22Rv1 (cell line): ENCODE measurements at regions not wholly inside any gene's neighbourhood (a gene's known extent, or its start where the extent isn't known, plus 50 kb on each side); places are given as distances from the start of the nearest gene placed in this dataset.
"Not testable (repeated sequence)": the region's sequence is repeated elsewhere in the genome, so short reads cannot be mapped to it uniquely, and the experiment has no call there.

Experiments
- H3K27ac ChIP-seq: fragments of 450-650 bp; 2 replicates; pipeline ENCODE4 v1.5.1; 2017
- CTCF ChIP-seq: fragments of 450-650 bp; IDR thresholded peaks from 2 replicates; pipeline ENCODE4 v1.5.1; 2017; ENCODE audit warnings: mild to moderate bottlenecking
- ZFX ChIP-seq: fragments of 450-650 bp; IDR thresholded peaks from 2 replicates; pipeline ENCODE4 v1.6.1; 2017; ENCODE audit warnings: antibody characterized with exemption, borderline replicate concordance

- H3K27ac ChIP-seq = no peak overlapping the region
- no peak for TF ChIP-seq CTCF
- no peak for TF ChIP-seq ZFX
These were observed 357.0 kb upstream of the FANCL start for GRCh38 chr2:58598171-58598570.

- TF ChIP-seq CTCF (no peak), ZFX (no peak)
These were observed 354.6 kb upstream of the FANCL start for GRCh38 chr2:58595714-58596113.

GRCh38 chr2:58594762-58595161, 353.6 kb upstream of the FANCL start:
- TF ChIP-seq ZFX (no peak), CTCF (no peak)
- H3K27ac ChIP-seq = no peak overlapping the region

More at GRCh38 chr2:58595714-58596113, 354.6 kb upstream of the FANCL start:
- H3K27ac ChIP-seq = no peak overlapping the region

- TF ChIP-seq CTCF = no peak; the same call in 1 of the 2 replicates
- no peak for TF ChIP-seq ZFX
These were observed 353.1 kb upstream of the FANCL start for GRCh38 chr2:58594175-58594574.

GRCh38 chr2:58586178-58586577, 345.1 kb upstream of the FANCL start:
- H3K27ac ChIP-seq = not testable (repeated sequence)

More at GRCh38 chr2:58594175-58594574, 353.1 kb upstream of the FANCL start:
- H3K27ac ChIP-seq = no peak overlapping the region

GRCh38 chr2:58585233-58585632, 344.1 kb upstream of the FANCL start:
- no peak for TF ChIP-seq ZFX
- no peak for TF ChIP-seq CTCF
- no peak overlapping the region for H3K27ac ChIP-seq

GRCh38 chr2:58584606-58585118, 343.5 kb upstream of the FANCL start:
- TF ChIP-seq ZFX (no peak), CTCF (no peak)
- H3K27ac ChIP-seq = no peak overlapping the region

- H3K27ac ChIP-seq = no peak overlapping the region
- TF ChIP-seq CTCF = no peak
- no peak for TF ChIP-seq ZFX
These were observed 337.2 kb upstream of the FANCL start for GRCh38 chr2:58578276-58578675.
